NT2/D1 (cell line): ENCODE measurements at regions not wholly inside any gene's neighbourhood (a gene's known extent, or its start where the extent isn't known, plus 50 kb on each side); places are given as distances from the start of the nearest gene placed in this dataset.

Experiments
- YY1 ChIP-seq: IDR thresholded peaks from 2 replicates; pipeline ENCODE4 v1.6.1; 2011; ENCODE audit not compliant: insufficient read length, insufficient read depth
- ZNF274 ChIP-seq: IDR thresholded peaks from 2 replicates; pipeline ENCODE4 v1.6.1; 2011; ENCODE audit warnings: mild to moderate bottlenecking, low read depth, low read length

DNA sequence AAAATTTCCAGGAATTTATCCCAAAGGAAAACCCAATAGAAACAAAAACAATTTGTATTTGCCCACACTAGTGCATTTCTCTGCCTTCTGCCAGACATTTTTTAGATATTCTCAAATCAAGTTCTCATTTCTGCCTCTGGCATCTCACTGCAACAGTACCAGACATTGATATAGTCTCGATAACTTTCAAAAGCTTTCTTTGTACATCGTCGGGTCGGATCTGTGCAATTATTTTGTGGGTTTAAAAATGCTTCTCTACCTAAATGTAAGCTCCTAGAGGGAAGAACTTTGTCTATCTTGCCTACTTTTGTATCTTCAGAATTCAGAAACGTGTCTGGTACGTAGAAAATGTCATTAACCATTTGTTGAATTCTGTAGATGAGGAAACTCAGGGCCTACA is 125.5 kb upstream of the LIFR start:
- no peak for TF ChIP-seq YY1
- no peak for TF ChIP-seq ZNF274
